GM21825 (cell line): ENCODE measurements at regions not wholly inside any gene's neighbourhood (a gene's known extent, or its start where the extent isn't known, plus 50 kb on each side); places are given as distances from the start of the nearest gene placed in this dataset.
"Not testable (repeated sequence)": the region's sequence is repeated elsewhere in the genome, so short reads cannot be mapped to it uniquely, and the experiment has no call there.

Experiments
- ATAC-seq: cut with Tn5 transposase; IDR thresholded peaks from one replicate; pipeline ENCODE4 v1.9.1; 2021; ENCODE audit warnings: mild to moderate bottlenecking, moderate library complexity; ENCODE audit not compliant: unreplicated experiment

- ATAC-seq, result no peak
These were observed 148.0 kb upstream of the TPM1 start for GRCh38 chr15:62894322-62895085.

DNA sequence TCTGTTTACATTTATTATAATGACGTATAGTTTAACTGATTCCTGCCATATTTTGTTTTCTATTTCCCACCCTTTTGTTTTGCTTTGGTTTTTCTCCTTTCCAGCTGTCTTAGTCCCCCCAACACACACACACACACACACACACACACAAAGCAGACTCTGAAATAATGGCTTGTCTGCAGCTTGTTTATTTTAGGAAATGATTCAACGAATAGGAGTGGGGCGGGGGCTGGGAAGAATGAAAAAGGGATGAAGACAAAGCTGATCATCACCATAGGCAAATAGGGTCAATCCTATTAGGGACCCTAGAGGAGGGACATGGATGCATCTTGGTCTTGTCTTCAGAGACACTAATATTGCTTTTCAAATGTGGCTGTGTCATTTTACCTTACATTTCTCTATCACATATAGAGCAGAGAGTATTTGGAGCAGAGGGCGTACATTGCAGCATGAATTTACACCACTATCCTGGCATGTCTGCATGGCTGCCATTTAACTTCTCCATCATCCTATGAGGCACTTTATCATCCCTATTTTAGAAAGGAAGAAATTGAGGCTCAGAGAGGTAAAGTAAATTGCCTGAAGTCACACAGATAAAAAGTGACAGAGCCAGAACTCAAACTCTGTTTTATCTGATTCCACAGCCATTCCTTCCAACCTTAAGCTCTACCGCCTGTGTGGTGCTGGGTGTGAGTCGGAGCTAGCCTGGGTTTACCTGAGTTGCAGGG, 147.2 kb upstream of the TPM1 start:
- ATAC-seq, result no peak

DNA sequence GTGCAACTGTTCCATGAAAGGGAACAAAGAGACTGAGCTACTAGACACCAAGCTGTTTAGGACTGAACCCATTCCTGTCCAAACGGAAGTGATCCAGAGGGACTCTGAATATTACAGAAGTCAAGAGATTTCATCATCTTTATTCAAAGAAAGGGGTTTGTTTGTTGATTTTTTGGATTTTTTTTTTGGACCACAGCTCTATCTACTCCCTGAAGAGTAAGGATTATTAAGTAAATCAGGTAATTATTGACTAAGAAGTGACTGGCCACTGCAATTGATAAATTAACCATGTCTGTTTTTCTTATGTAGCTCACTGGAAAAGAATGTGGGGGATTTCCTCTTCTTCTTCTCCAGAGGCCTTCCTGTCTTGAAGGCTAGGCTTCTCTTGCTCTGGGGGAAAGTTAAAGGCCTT, 146.6 kb upstream of the TPM1 start:
- ATAC-seq, result no peak

DNA sequence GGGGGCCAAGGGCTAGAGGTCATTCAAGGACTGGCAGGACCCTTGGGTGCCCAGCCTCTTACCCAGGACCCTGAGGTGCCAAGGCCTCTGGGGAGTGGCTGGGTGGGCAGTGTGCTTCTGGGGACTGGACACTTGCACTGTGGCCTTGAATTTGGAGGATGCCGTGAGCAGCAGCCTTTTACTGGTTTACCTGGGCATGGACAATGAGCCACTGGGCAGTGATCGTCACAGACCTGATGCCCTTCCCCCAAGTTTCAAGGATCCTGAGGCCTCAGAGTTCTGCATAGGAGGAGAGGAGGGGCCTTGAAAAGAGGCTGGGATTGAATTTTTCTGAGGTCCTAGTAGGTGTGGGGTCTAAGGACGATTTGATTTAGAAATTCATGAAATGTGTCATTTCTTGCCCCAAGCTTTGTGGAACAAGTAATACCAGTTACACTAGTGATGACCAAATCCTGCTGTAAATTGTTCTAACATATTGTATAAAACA, 146.1 kb upstream of the TPM1 start:
- ATAC-seq, result no peak

DNA sequence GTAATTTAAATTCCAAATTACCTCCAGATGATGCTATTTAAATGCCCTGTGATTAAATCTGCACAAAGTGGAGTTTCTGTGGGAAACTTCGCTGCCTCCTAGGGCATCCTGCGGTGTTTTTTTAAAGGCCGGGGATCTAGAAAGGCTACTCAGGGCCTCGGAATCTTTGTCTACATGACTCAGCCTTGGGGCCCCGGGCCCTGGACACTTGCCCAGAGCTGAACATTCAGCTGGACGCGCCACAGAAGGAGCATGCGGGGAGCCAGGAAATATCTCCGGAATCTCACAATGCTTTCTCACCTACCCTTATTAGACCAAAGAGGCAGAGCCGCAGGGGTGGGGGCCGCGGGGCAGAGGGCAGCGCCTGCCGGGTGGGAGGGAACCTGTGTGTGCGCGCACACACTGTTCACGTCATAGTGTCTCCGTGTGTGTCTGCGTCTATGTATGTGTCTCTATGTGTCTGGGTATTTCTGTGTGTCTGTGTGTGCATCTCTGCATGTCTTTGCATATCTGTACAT, 145.5 kb upstream of the TPM1 start:
- ATAC-seq, result no peak

- ATAC-seq, result no peak
These were observed 144.9 kb upstream of the TPM1 start for GRCh38 chr15:62897634-62898033.

DNA sequence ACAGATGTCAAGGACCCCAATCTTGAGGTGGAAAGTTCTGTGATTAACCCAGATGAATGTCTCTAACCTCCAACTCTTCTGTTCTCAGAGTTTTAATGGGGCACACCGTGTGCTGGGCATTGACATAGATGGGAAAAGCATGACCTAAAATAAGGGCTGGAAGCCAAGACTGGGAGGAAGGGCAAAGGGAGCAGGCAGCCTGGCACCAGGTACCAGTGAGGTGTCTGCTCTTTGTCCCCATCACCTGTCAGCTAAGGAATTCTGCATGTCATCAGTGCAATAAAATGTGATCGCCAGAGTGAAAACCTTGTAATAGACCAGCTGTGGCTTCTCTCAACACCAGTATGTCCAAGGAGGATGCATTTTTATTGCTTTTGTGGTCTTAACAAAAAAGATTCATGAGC, 143.5 kb upstream of the TPM1 start:
- ATAC-seq, result no peak

DNA sequence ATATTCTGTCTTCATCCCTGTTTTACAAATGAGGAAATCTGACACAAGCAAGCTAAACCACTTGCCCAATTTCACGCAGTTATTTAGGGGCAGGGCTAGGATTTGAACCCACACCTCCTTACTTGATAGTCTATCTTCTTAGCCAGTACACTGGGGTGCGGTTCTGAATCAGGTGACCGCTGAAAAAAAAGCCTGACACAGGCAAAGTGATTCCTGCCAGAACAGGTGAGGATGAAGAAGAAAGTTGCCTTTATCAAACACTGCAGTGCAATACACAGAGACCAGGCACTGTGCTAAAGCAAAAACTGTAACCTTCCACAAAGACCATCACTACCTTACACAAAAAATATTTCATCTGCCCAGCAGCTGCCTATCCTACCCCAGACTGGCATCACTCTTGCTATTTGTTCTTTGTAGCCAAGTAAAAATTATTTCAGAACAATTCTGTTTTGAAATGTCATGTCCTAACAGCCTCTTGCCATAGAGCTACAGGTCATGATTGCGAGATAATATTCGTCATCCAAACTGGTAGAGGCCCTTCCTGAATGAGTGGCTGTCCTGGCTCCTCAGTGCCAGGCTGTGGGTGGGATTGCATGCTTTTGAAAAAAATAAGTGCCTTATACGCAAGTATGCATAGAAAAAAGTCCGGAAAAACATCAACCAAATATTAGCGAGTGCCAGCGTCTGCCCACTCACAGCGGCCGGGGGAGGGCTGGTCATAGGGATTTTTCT, 142.3 kb upstream of the TPM1 start:
- ATAC-seq, result no peak

DNA sequence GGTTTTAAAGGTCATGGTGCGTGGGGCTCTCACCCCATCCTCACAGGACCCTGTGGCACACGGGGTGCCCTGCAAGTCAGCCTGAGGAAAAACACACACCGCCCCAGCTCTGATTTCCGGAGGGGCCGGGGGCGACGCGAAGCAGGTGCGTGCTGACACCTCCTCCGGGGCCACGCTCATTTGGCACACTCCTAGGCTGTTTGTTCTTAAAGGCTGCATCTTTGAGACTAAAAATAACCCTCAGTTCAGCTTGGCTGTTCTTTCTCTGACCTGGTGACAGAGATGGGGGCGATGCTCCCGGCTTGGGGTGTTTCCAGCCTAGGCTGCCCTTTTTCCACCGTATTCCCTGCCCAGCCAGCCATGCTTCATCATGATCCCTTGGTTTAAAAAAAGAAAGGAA, 141.5 kb upstream of the TPM1 start:
- ATAC-seq, result no peak

DNA sequence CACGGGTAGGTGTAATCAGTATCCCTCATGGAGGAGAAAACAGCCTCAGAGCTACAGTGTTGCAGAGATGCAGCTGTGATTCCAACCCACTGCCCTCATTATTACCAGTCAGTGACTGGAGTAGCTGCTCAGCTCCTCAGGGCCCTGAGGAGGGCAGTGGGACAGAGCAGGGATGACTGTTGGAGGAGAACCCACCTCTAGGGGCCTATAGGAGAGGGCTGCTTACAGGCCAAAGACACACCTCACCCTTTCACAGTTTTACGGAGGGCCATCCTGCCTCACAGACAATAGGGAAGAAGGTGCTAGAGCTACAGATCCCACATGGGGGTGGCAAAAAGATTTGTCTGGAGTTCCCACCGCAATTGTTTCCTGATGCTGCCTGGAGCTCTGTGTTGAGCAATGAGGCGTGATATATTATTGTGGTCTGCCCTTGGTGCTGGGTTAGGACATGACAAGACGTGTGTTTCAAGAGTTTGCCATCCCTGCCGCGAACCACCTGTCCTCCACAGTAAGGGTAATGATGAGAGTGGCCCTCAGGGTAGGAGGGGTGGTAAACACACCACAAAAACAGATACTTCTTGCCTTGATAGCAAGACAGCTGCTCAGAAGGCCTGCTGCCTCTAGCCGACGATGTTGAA, 140.5 kb upstream of the TPM1 start:
- ATAC-seq, result no peak

GRCh38 chr15:62902821-62903220, 139.7 kb upstream of the TPM1 start:
- no peak for ATAC-seq

GRCh38 chr15:62903437-62903836, 139.1 kb upstream of the TPM1 start:
- ATAC-seq, result no peak

DNA sequence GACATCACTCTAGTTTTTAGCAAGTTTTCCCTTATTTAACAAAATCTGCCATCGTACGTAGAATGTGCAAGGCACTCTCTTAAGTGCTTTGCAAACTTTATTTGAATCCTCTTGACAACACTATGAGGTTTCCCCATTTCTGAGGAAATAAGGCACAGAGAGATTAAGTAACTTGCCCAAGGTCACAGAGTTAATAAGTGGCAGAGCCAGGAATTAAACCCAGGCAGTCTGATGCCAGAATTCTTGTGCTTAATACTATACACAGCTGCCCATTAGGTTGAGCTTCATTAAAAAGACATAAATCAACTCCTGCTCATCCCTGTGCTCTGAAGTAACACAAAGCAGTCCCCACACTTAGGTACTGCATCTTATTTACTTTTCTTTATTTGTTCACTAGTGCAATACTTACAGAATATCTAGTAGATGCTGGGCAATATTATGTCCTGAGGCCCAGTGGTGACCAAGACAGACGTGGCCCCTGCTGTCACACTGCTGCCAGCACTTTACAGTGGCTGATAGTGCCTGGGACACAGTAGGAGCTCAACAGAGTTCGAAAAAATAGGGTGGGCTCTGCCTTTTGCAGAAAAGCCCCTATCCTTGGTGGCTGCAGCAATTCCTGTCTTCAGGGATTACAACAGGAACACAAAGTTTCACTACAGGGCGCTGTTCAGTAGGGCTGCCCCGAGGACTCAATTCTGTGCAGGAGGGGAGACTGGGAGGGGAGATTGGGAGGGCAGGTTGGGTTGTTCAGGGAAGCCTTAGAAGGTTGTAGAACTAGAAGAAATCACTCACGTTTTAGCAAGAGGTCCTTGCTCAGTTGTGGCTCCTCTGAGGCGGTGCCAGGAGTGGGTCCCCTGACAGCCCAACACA, 138.3 kb upstream of the TPM1 start:
- ATAC-seq, result no peak

DNA sequence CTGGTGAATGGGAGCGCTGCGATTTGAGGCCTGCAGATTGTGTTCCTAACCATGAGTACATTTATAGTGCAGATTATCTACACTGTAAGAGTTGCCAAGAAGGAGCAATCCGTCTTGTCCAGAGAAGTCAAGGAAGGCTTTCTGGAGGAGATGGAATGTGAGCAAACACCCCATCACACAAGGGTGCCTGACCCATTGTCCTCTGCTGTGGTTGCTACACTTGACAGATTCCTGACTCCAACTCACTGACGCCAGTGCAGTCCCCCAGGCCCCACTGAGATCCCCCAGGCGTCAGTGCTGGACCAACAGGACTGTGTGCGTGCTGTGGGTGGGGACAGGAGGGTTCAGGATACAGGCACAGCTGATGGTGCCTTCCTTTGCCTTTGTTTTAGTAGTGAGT, 135.9 kb upstream of the TPM1 start:
- no peak for ATAC-seq

GRCh38 chr15:62907275-62907674, 135.3 kb upstream of the TPM1 start:
- ATAC-seq, result no peak

- not testable (repeated sequence) for ATAC-seq
These were observed 134.2 kb upstream of the TPM1 start for GRCh38 chr15:62908341-62908740.

- no peak for ATAC-seq
These were observed 133.3 kb upstream of the TPM1 start for GRCh38 chr15:62909257-62909656.

DNA sequence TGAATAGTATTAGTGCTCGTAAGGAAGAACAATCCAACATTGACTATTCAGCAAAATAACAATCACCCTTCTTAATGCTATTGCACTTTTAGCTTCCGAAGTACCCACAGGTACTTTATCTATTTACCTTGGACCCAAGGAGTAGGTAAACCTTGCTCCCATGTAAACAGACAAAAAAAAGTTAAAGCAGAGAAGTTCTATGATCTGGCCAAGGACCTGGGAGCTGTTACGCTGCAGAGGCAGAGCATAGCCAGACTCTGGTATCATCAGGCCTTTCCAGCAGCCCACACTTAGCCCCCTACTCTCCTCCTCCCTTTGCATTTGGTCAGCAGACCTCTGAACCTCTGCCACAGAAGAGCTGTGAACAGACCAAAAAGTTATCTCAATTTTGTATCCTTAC, 130.3 kb upstream of the TPM1 start:
- no peak for ATAC-seq

GRCh38 chr15:62912808-62913207, 129.7 kb upstream of the TPM1 start:
- no peak for ATAC-seq

- ATAC-seq, result no peak
These were observed 129.3 kb upstream of the TPM1 start for GRCh38 chr15:62913246-62913645.
